ENCODE measurements at regions not wholly inside any gene's neighbourhood (a gene's known extent, or its start where the extent isn't known, plus 50 kb on each side); places are given as distances from the start of the nearest gene placed in this dataset.

GRCh38 chr13:90403330-90404082 lies 944.0 kb upstream of the MIR17HG start:
- no peak for DNase-seq (ENCODE audit: low read depth)

- DNase-seq (ENCODE audit: low read depth), result no peak
Observed at GRCh38 chr13:90405301-90405700, 942.2 kb upstream of the MIR17HG start.

- DNase-seq (ENCODE audit: low read depth), result no peak
Observed at GRCh38 chr13:90412980-90413379, 934.5 kb upstream of the MIR17HG start.

GRCh38 chr13:90413548-90413947 lies 933.9 kb upstream of the MIR17HG start:
- no peak for DNase-seq (ENCODE audit: low read depth)

- no peak for DNase-seq (ENCODE audit: low read depth)
Observed at GRCh38 chr13:90414691-90415596, 932.5 kb upstream of the MIR17HG start.

GRCh38 chr13:90415902-90416301 lies 931.6 kb upstream of the MIR17HG start:
- DNase-seq (ENCODE audit: low read depth), result no peak

GRCh38 chr13:90416519-90416918 lies 931.0 kb upstream of the MIR17HG start:
- DNase-seq (ENCODE audit: low read depth), result no peak

- DNase-seq (ENCODE audit: low read depth), result no peak
Observed at GRCh38 chr13:90416938-90417337, 930.5 kb upstream of the MIR17HG start.

GRCh38 chr13:90420683-90421082 lies 926.8 kb upstream of the MIR17HG start:
- no peak for DNase-seq (ENCODE audit: low read depth)

GRCh38 chr13:90427322-90428272 lies 919.9 kb upstream of the MIR17HG start:
- no peak for DNase-seq (ENCODE audit: low read depth)

- no peak for DNase-seq (ENCODE audit: low read depth)
Observed at GRCh38 chr13:90428522-90429210, 918.8 kb upstream of the MIR17HG start.

- DNase-seq (ENCODE audit: low read depth), result no peak
Observed at GRCh38 chr13:90430127-90430526, 917.4 kb upstream of the MIR17HG start.

GRCh38 chr13:90436697-90437096 lies 910.8 kb upstream of the MIR17HG start:
- DNase-seq (ENCODE audit: low read depth), result no peak

- DNase-seq (ENCODE audit: low read depth), result no peak
Observed at GRCh38 chr13:90438576-90438975, 908.9 kb upstream of the MIR17HG start.

- DNase-seq (ENCODE audit: low read depth), result no peak
Observed at GRCh38 chr13:90443268-90443667, 904.2 kb upstream of the MIR17HG start.

- DNase-seq (ENCODE audit: low read depth), result no peak
Observed at GRCh38 chr13:90444232-90444631, 903.3 kb upstream of the MIR17HG start.

GRCh38 chr13:90445179-90445578 lies 902.3 kb upstream of the MIR17HG start:
- no peak for DNase-seq (ENCODE audit: low read depth)

- no peak for DNase-seq (ENCODE audit: low read depth)
Observed at GRCh38 chr13:90447034-90447733, 900.3 kb upstream of the MIR17HG start.

- no peak for DNase-seq (ENCODE audit: low read depth)
Observed at GRCh38 chr13:90447734-90448101, 899.8 kb upstream of the MIR17HG start.

- no peak for DNase-seq (ENCODE audit: low read depth)
Observed at GRCh38 chr13:90448466-90449037, 898.9 kb upstream of the MIR17HG start.

GRCh38 chr13:90453342-90453741 lies 894.1 kb upstream of the MIR17HG start:
- DNase-seq (ENCODE audit: low read depth), result no peak

Measured in activated T-helper 1 cell treated with Interleukin-2 at 50 U/mL for 16 hours (primary cell).